ENCODE measurements at regions not wholly inside any gene's neighbourhood (a gene's known extent, or its start where the extent isn't known, plus 50 kb on each side); places are given as distances from the start of the nearest gene placed in this dataset.

DNA sequence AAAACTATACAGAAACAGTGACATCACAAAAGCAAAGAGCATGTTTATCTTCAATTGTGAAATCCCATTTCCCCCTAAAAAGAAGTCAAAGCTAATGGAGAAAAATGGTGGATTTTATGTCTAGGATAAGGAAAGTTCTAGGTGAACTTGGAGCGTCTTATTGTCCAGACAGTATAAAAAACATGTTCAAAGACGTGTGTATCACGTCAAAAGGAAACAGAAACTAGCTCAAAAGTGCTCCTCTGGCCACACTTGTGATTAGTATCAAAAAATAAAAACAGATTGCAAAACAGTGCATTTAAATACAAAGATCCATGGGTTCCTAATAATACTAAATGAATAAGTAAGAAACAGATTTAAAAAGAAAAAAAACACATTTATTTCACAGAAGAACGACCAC is 568.9 kb downstream of the ANXA1 start:
- no peak for ATAC-seq
- no peaks in the 10 kb centered on the region for H3K36me3 Mint-ChIP-seq (ENCODE audit: insufficient read depth)

DNA sequence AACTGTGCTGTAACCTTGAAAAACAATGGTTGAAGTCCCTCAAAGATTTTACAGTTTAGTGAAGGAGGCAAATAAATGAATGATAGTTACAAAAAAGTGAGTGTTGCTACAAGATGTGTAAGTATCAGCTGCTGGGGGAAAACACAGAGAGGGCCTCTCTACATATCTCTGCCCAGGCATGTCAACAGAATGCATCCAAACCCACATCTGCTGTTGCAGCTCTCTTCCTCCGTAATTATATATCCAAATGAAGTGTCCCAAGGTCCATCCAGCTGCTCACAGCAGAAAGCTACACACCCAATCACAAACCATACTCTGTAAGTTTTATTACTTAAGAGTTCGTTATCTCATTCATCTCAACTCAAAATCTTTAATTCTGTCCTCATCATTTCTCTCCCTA is 584.6 kb downstream of the ANXA1 start:
- H3K27me3 Mint-ChIP-seq (ENCODE audit: low read depth): no peaks in the 10 kb centered on the region
- DNase-seq (no peak), ATAC-seq (no peak)
- H3K36me3 Mint-ChIP-seq (ENCODE audit: insufficient read depth): no peaks in the 10 kb centered on the region
- H3K4me3 Mint-ChIP-seq: no peak overlapping the region
- peaks cover 3% of the 10 kb centered on the region for H3K9me3 Mint-ChIP-seq
- H3K4me1 Mint-ChIP-seq (ENCODE audit: low read depth): no peaks in the 10 kb centered on the region

More for the DNA sequence above, 568.9 kb downstream of the ANXA1 start:
- Mint-ChIP-seq H3K4me1 (ENCODE audit: low read depth) (no peaks in the 10 kb centered on the region), H3K27me3 (ENCODE audit: low read depth) (no peaks in the 10 kb centered on the region), H3K4me3 (no peak overlapping the region), H3K9me3 (no peaks in the 10 kb centered on the region)
- no peak for DNase-seq

- H3K27me3 Mint-ChIP-seq (ENCODE audit: low read depth): no peaks in the 10 kb centered on the region
- H3K9me3 Mint-ChIP-seq: peaks cover 3% of the 10 kb centered on the region
- ATAC-seq: no peak
- H3K36me3 Mint-ChIP-seq (ENCODE audit: insufficient read depth): no peaks in the 10 kb centered on the region
- no peak for DNase-seq
- H3K4me1 Mint-ChIP-seq (ENCODE audit: low read depth): no peaks in the 10 kb centered on the region
- H3K4me3 Mint-ChIP-seq: no peak overlapping the region
These were observed 587.3 kb downstream of the ANXA1 start for GRCh38 chr9:73738741-73739530.

DNA sequence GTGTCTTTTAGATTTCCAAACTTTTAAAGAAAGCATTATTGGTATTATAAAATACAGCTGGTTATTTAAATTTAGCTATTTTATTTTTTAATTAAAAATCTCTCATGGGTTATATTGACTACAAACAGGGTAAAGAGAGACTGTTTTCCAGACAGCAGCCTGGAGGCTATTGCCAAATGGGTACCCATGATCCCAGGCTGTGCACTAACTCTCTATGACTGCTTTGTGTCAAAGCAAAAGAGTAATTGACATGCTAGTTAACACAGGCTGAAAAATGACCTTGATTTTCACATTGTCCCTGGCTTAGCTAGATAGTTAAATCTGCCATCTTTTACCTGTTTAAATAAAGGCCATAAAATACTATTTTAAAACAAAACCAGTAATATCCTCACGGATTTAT is 589.7 kb downstream of the ANXA1 start:
- H3K9me3 Mint-ChIP-seq: peaks cover 4% of the 10 kb centered on the region
- H3K4me1 Mint-ChIP-seq (ENCODE audit: low read depth): no peaks in the 10 kb centered on the region
- no peak for ATAC-seq
- DNase-seq: no peak
- no peaks in the 10 kb centered on the region for H3K27me3 Mint-ChIP-seq (ENCODE audit: low read depth)
- H3K36me3 Mint-ChIP-seq (ENCODE audit: insufficient read depth): no peaks in the 10 kb centered on the region
- H3K4me3 Mint-ChIP-seq: no peak overlapping the region

- DNase-seq (no peak), ATAC-seq (no peak)
- Mint-ChIP-seq H3K27me3 (ENCODE audit: low read depth) (no peaks in the 10 kb centered on the region), H3K36me3 (ENCODE audit: insufficient read depth) (no peaks in the 10 kb centered on the region), H3K4me3 (no peak overlapping the region), H3K4me1 (ENCODE audit: low read depth) (no peaks in the 10 kb centered on the region), H3K9me3 (peaks cover 10% of the 10 kb centered on the region)
These were observed 590.7 kb downstream of the ANXA1 start for GRCh38 chr9:73742412-73742811.

- H3K27me3 Mint-ChIP-seq (ENCODE audit: low read depth): no peaks in the 10 kb centered on the region
- no peak for DNase-seq
- H3K9me3 Mint-ChIP-seq: peaks cover 14% of the 10 kb centered on the region
- no peak for ATAC-seq
- H3K4me1 Mint-ChIP-seq (ENCODE audit: low read depth): no peaks in the 10 kb centered on the region
- no peak overlapping the region for H3K4me3 Mint-ChIP-seq
- no peaks in the 10 kb centered on the region for H3K36me3 Mint-ChIP-seq (ENCODE audit: insufficient read depth)
These were observed 592.2 kb downstream of the ANXA1 start for GRCh38 chr9:73743826-73744225.

GRCh38 chr9:73745598-73745997 is 593.9 kb downstream of the ANXA1 start:
- Mint-ChIP-seq H3K36me3 (ENCODE audit: insufficient read depth) (no peaks in the 10 kb centered on the region), H3K9me3 (peaks cover 19% of the 10 kb centered on the region), H3K4me1 (ENCODE audit: low read depth) (no peaks in the 10 kb centered on the region), H3K27me3 (ENCODE audit: low read depth) (no peaks in the 10 kb centered on the region), H3K4me3 (no peak overlapping the region)
- ATAC-seq (no peak), DNase-seq (no peak)

DNA sequence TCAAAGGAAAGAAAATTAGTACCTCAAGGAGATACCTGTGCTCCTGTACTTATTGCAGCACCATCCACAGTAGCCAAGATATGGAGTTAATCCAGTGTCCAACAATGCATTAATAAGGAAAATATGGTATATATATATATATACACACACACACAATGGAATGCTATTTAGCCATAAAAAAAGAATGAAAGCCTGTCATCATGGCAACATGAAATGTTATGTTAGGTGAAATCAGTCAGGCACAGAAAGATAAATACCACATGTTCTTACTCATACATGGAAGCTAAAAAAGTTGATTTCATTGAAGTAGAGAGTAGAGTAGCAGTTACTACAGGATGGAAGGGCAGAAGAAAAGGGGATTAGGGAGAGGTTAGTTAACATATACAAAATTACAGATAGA is 601.5 kb downstream of the ANXA1 start:
- no peak for DNase-seq
- no peak for ATAC-seq
- Mint-ChIP-seq H3K9me3 (peaks cover 9% of the 10 kb centered on the region), H3K27me3 (ENCODE audit: low read depth) (no peaks in the 10 kb centered on the region), H3K4me1 (ENCODE audit: low read depth) (no peaks in the 10 kb centered on the region), H3K36me3 (ENCODE audit: insufficient read depth) (no peaks in the 10 kb centered on the region), H3K4me3 (no peak overlapping the region)

DNA sequence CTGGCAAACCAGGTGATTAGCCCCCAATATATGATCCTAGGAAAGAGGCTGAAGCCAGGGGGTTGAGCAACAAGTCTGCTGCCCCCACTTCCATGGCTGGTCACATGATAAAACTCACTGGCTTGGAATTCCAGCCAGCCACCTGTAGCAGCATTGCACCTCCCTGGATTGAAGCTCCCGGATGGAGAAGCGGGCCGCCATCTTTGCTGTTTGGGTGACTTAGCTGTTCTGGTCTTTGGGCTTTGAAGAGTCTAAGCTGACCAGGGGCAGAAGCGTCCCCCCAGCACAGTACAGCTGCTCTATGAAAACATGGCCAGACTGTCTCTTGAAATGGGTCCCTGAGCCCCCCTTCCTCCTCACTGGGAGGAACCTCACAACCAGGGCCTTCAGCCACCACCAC is 610.2 kb downstream of the ANXA1 start:
- H3K4me1 Mint-ChIP-seq (ENCODE audit: low read depth): no peaks in the 10 kb centered on the region
- peaks cover 13% of the 10 kb centered on the region for H3K9me3 Mint-ChIP-seq
- ATAC-seq: no peak
- no peaks in the 10 kb centered on the region for H3K36me3 Mint-ChIP-seq (ENCODE audit: insufficient read depth)
- no peaks in the 10 kb centered on the region for H3K27me3 Mint-ChIP-seq (ENCODE audit: low read depth)
- no peak overlapping the region for H3K4me3 Mint-ChIP-seq
- DNase-seq: no peak

DNA sequence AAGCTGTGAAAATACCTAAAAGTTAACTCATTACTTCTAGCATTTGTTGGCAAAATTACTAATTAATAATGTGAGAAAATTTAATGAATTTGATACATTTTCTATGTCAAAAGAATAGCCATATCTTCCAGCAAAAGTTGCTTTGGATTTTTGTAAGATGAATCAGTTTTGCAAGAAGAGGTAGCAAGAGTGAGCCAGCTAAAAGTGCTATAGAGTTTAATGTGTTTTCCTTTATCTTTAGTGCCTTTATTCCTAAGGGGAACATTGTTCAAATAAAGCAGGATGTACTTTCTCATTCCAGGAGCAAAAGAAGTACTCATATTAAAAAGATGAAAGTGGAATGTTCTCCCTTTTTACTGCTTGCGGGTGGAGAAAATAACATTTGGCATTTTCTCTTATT is 622.2 kb downstream of the ANXA1 start:
- no peak for DNase-seq
- ATAC-seq: no peak
- no peak overlapping the region for H3K4me3 Mint-ChIP-seq
- H3K36me3 Mint-ChIP-seq (ENCODE audit: insufficient read depth): no peaks in the 10 kb centered on the region
- no peaks in the 10 kb centered on the region for H3K4me1 Mint-ChIP-seq (ENCODE audit: low read depth)
- H3K27me3 Mint-ChIP-seq (ENCODE audit: low read depth): no peaks in the 10 kb centered on the region
- peaks cover 11% of the 10 kb centered on the region for H3K9me3 Mint-ChIP-seq

DNA sequence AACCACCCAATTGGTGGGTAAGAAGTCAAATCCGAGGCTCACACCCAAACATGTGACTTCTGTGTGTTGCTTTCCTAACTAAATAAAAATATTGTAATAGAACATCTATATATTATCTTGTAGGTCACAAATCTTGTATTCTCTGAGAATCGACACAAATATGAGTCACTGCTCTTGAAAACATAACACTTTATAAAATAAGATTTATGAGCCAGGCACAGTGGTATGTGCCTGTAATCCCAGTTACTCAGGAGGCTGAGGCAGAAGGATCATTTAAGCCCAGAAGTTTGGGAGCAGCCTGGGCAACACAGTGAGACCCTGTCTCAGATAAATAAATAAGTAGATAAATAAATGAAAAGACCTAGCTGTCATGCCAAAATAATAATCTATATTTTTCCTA is 624.1 kb downstream of the ANXA1 start:
- Mint-ChIP-seq H3K4me3 (no peak overlapping the region), H3K9me3 (peaks cover 5% of the 10 kb centered on the region), H3K27me3 (ENCODE audit: low read depth) (no peaks in the 10 kb centered on the region), H3K36me3 (ENCODE audit: insufficient read depth) (no peaks in the 10 kb centered on the region), H3K4me1 (ENCODE audit: low read depth) (no peaks in the 10 kb centered on the region)
- no peak for DNase-seq
- no peak for ATAC-seq

DNA sequence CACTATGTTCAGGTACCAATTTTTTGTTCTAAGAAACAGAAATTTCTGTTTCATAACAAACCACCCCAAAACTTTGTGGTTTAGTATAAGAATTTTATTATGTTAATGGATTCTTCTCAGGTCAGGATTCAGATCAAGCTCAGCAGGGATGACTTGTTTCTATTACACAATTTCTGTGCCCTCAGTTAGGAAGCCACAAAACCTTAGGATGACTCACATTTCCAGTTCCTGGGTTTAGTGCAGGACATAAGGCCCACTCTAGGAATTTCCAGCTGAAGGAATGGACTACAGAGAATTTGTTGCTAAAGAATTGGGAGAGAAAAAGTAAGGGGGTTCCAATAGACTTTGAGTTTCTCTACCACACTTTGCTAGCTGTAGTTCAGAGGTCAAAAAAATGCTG is 629.3 kb downstream of the ANXA1 start:
- ATAC-seq: no peak
- Mint-ChIP-seq H3K9me3 (peaks cover 15% of the 10 kb centered on the region), H3K27me3 (ENCODE audit: low read depth) (no peaks in the 10 kb centered on the region), H3K4me1 (ENCODE audit: low read depth) (no peaks in the 10 kb centered on the region), H3K36me3 (ENCODE audit: insufficient read depth) (no peaks in the 10 kb centered on the region), H3K4me3 (no peak overlapping the region)
- no peak for DNase-seq

DNA sequence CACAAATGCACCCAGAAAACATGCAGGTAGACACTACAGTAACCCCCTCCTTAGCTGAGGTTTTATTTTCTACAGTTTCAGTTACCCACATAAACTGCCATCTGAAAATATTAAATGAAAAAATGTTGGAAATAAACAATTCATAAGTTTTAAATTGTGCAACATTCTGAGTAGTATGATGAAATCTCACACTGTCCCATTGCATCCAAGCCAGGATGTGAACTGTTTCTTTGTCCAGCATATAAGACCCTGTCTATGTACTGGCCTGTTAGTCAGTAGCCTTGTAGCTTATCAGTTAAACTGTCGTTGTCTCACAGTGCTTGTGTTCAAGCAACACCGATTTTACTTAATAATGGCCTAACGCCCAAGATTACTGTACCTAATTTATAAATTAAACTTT is 630.5 kb downstream of the ANXA1 start:
- Mint-ChIP-seq H3K9me3 (peaks cover 22% of the 10 kb centered on the region), H3K4me3 (no peak overlapping the region), H3K27me3 (ENCODE audit: low read depth) (no peaks in the 10 kb centered on the region), H3K36me3 (ENCODE audit: insufficient read depth) (no peaks in the 10 kb centered on the region), H3K4me1 (ENCODE audit: low read depth) (no peaks in the 10 kb centered on the region)
- no peak for ATAC-seq
- no peak for DNase-seq

GRCh38 chr9:73799446-73799845 is 647.8 kb downstream of the ANXA1 start:
- Mint-ChIP-seq H3K36me3 (ENCODE audit: insufficient read depth) (no peaks in the 10 kb centered on the region), H3K4me3 (no peak overlapping the region), H3K4me1 (ENCODE audit: low read depth) (no peaks in the 10 kb centered on the region), H3K27me3 (ENCODE audit: low read depth) (no peaks in the 10 kb centered on the region), H3K9me3 (peaks cover 15% of the 10 kb centered on the region)
- ATAC-seq (no peak), DNase-seq (no peak)

DNA sequence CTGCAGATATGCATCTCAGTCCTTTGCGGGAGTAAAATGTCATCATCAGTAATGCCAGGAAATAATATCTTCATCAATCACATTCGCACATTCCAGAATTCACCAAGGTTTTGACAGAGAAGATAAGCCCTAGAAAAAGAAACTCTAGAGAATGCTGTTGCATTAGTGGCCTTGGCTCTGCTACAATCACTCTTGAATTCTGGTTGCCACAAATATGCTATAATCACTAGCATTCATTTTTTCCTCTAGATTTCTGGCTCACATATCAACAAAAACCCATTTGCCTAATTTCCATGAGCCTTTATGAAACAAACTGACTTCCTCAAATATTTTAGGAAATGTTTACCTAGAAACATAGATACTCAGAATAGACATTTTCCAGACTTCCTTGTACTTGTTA is 653.4 kb downstream of the ANXA1 start:
- Mint-ChIP-seq H3K27me3 (ENCODE audit: low read depth) (no peaks in the 10 kb centered on the region), H3K9me3 (peaks cover 14% of the 10 kb centered on the region), H3K36me3 (ENCODE audit: insufficient read depth) (no peaks in the 10 kb centered on the region), H3K4me1 (ENCODE audit: low read depth) (no peaks in the 10 kb centered on the region), H3K4me3 (no peak overlapping the region)
- DNase-seq: no peak
- ATAC-seq: no peak

All from activated T-cell treated with anti-CD3 and anti-CD28 coated beads, Interleukin-2, amount 50 U/mL, for 4 hours (primary cell).